GM12878 (cell line): ENCODE measurements at regions not wholly inside any gene's neighbourhood (a gene's known extent, or its start where the extent isn't known, plus 50 kb on each side); places are given as distances from the start of the nearest gene placed in this dataset.

Source experiments
- CTCF ChIP-seq, 3 experiments: IDR thresholded peaks in 2 of 3; conservative IDR thresholded peaks in 1 of 3; 2 replicates each; pipeline ENCODE4 v1.5.1; 2011; ENCODE audit warnings: low read depth in 3 of 3, low read length in 3 of 3, mild to moderate bottlenecking in 3 of 3, control low read depth in 2 of 3, moderate library complexity in 2 of 3, inconsistent platforms in 1 of 3, mixed read lengths in 1 of 3; ENCODE audit not compliant: control insufficient read depth in 2 of 3, insufficient read depth in 1 of 3; ENCODE audit errors: extremely low read depth in 1 of 3
- SMC3 ChIP-seq: IDR thresholded peaks from 2 replicates; pipeline ENCODE4 v1.6.1; 2011; ENCODE audit warnings: low read length, improper control_type of control experiment, borderline replicate concordance

DNA sequence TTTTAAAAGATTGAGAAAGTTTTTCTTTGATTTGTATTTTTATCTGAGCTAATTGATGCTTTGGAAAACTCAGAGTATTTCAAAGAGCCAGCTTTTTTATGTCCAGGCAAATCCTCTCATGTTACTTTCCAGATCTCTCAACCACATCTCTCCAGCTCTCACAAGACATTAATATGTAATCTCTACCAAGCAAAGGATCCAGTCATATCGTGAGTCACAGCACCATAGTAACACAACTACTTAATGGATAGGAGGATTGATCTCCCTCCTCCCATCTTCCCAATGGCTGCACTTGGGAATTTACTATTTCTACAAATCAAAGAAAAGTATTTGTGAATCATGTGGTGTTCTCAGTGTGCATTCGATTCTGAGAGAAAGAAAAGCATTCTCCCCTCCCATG is 63.3 kb downstream of the POU4F1 start:
- TF ChIP-seq CTCF (IDR thresholded peaks at IDR 0.05 in 2 of 3, conservative IDR thresholded peaks at IDR 0.05 in 1 of 3; ENCODE audit: control insufficient read depth in 2 of 3, extremely low read depth in 1 of 3, insufficient read depth in 1 of 3, low read depth in 3 of 3, low read length in 3 of 3) (no peak), SMC3 (no peak)
